Upper lobe of left lung (tissue), 6 donors: ENCODE measurements at regions not wholly inside any gene's neighbourhood (a gene's known extent, or its start where the extent isn't known, plus 50 kb on each side); places are given as distances from the start of the nearest gene placed in this dataset.

Experiments
- ATAC-seq, 2 donors: fragments of 200-7000 bp; cut with Tn5 transposase; one replicate each; pipeline ENCODE4 v1.9.1; 2022; ENCODE audit warnings: mild to moderate bottlenecking in 2 of 2, moderate library complexity in 2 of 2; ENCODE audit not compliant: low FRiP score in 2 of 2
- DNase-seq, 2 donors: peaks; one replicate each; pipeline ENCODE4 v3.0.0-alpha.2; 2019 to 2020
- H3K27ac ChIP-seq, 4 donors: fragments of 200-600 bp; sonication (generic); one replicate each; pipeline ENCODE4 v1.5.1; 2016 to 2019
- H3K27me3 ChIP-seq, 4 donors: fragments of 200-600 bp; sonication (generic); one replicate each; pipeline ENCODE4 v1.5.1; 2017 to 2019
- H3K36me3 ChIP-seq, 4 donors: fragments of 200-600 bp; sonication (generic); one replicate each; pipeline ENCODE4 v1.5.1; 2016 to 2019
- H3K4me1 ChIP-seq, 4 donors: fragments of 200-600 bp; sonication (generic); one replicate each; pipeline ENCODE4 v1.5.1; 2018 to 2019
- H3K4me3 ChIP-seq, 4 donors: fragments of 200-600 bp; sonication (generic); one replicate each; pipeline ENCODE4 v1.5.1; 2017 to 2019; ENCODE audit warnings: mild to moderate bottlenecking in 2 of 4, moderate library complexity in 1 of 4
- H3K9me3 ChIP-seq, 4 donors: fragments of 200-600 bp; sonication (generic); one replicate each; pipeline ENCODE4 v1.5.1; 2018 to 2019
- CTCF ChIP-seq, 6 experiments: fragments of 450-650 bp in 4 of 6; fragments of 200-600 bp in 2 of 6; sonication (generic) in 2 of 6; IDR thresholded peaks; one replicate each; pipeline ENCODE4 v1.5.1; 2016 to 2019; ENCODE audit warnings: antibody characterized with exemption in 6 of 6
- EP300 ChIP-seq, 4 donors: sonication (generic); formaldehyde crosslinking; IDR thresholded peaks; one replicate each; pipeline ENCODE4 v1.5.1; 2017; ENCODE audit warnings: antibody characterized with exemption in 4 of 4, control low read depth in 2 of 4
- POLR2A ChIP-seq, 4 donors: fragments of 450-650 bp; IDR thresholded peaks; one replicate each; pipeline ENCODE4 v1.5.1; 2016 to 2017; ENCODE audit warnings: antibody characterized with exemption in 4 of 4, mild to moderate bottlenecking in 2 of 4
- POLR2AphosphoS5 ChIP-seq, 2 donors: sonication (generic); formaldehyde crosslinking; IDR thresholded peaks; one replicate each; pipeline ENCODE4 v1.5.1; 2017; ENCODE audit warnings: antibody characterized with exemption in 2 of 2
- WGBS, 2 donors: methylation state at CpG; one replicate each; pipeline ENCODE4 v1.1.5; 2017 to 2018; 5-methylcytosine and 5-hydroxymethylcytosine counted together
- donor health status: DM: no; HTN: no; CAD: no; lungs with moderate emphysema.
- donor health status: DM: no; HTN: yes; CAD: no; lungs with severe emphysema.

GRCh38 chr7:145645135-145645515, 471.5 kb upstream of the CNTNAP2 start:
- Histone ChIP-seq H3K4me1 (no peaks in the 10 kb centered on the region), H3K27me3 (no peaks in the 10 kb centered on the region), H3K36me3 (no peaks in the 10 kb centered on the region), H3K4me3 (no peak overlapping the region), H3K9me3 (no peaks in the 10 kb centered on the region), H3K27ac (no peak overlapping the region)
- no peak for DNase-seq
- WGBS, 2 donors, result 83 to 91% methylated on average over 6 of the region's 6 CpGs
- TF ChIP-seq EP300 (IDR thresholded peaks at IDR 0.05) (no peak), POLR2A (IDR thresholded peaks at IDR 0.05) (no peak), POLR2AphosphoS5 (IDR thresholded peaks at IDR 0.05) (no peak), CTCF (IDR thresholded peaks at IDR 0.05) (no peak)
- ATAC-seq, result no peak

DNA sequence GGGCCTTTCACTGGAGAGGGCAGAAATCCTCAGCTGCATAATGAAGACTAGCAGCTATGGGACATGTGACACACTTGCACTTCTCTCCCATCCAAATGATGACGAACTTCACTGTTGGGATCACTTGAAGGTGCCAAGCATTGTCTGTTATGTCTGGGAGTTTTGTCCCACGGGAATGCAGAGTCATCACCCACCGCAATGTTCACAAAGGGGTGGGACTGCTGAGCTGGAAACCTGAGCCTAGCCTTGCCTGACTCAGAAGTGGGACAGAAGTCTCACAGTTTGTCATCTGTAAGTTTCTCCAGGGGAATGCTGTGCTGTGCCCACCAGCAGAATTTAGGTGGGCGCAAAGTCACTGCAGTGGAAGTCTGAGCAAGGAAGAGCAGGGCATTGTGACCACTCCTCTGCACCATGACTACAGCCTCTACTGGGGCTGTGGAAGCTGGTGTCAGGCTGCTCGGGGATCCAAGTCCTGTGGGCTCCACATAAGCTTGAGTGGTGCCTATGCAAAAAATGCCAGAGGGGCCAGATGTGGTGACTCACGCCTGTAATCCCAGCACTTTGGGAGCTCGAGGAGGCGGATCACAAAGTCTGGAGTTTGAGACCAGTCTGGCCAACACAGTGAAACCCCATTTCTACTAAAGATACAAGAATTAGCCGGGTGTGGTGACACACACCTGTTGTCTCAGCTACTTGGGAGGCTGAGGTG, 472.0 kb upstream of the CNTNAP2 start:
- Histone ChIP-seq H3K4me3 (no peak overlapping the region), H3K27me3 (no peaks in the 10 kb centered on the region), H3K9me3 (no peaks in the 10 kb centered on the region), H3K36me3 (no peaks in the 10 kb centered on the region), H3K4me1 (no peaks in the 10 kb centered on the region), H3K27ac (no peak overlapping the region)
- ATAC-seq (no peak), DNase-seq (no peak)
- 82 to 90% methylated on average over 7 to 9 of the region's 9 CpGs for WGBS, 2 donors
- no peak for TF ChIP-seq POLR2A (IDR thresholded peaks at IDR 0.05)
- no peak for TF ChIP-seq POLR2AphosphoS5 (IDR thresholded peaks at IDR 0.05)
- no peak for TF ChIP-seq CTCF (IDR thresholded peaks at IDR 0.05)
- TF ChIP-seq EP300 (IDR thresholded peaks at IDR 0.05), result no peak

GRCh38 chr7:145643981-145644380, 472.6 kb upstream of the CNTNAP2 start:
- H3K4me1 ChIP-seq, result no peaks in the 10 kb centered on the region
- no peaks in the 10 kb centered on the region for H3K9me3 ChIP-seq
- no peak for TF ChIP-seq EP300 (IDR thresholded peaks at IDR 0.05)
- no peak for TF ChIP-seq POLR2AphosphoS5 (IDR thresholded peaks at IDR 0.05)
- TF ChIP-seq POLR2A (IDR thresholded peaks at IDR 0.05), result no peak
- TF ChIP-seq CTCF (IDR thresholded peaks at IDR 0.05), result no peak
- no peak overlapping the region for H3K4me3 ChIP-seq
- no peak overlapping the region for H3K27ac ChIP-seq
- WGBS, 2 donors, result 57 to 70% methylated on average over 3 of the region's 3 CpGs
- H3K36me3 ChIP-seq, result no peaks in the 10 kb centered on the region
- DNase-seq, result no peak
- H3K27me3 ChIP-seq, result no peaks in the 10 kb centered on the region
- ATAC-seq, result no peak

DNA sequence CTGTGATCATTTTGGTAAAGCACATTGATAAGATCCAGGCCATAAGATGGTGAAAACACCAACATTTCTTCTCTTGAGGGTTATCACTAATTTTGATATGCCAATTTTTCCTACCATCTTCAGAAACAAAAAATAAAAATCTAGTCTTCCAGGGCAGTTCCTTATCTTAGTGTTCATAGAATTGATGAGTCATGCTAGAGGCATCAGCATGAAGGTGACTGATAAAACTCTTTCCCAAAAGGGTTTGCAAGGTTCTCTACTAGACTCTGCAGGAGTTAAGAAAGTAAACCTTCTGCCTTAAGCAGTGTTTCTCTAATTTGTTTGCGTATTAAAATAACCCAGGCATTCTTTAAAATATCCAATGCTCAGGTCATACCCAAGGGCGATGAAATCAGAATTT, 483.1 kb upstream of the CNTNAP2 start:
- Histone ChIP-seq H3K9me3 (no peaks in the 10 kb centered on the region), H3K27me3 (no peaks in the 10 kb centered on the region), H3K4me1 (no peaks in the 10 kb centered on the region), H3K27ac (no peak overlapping the region), H3K4me3 (no peak overlapping the region), H3K36me3 (no peaks in the 10 kb centered on the region)
- ATAC-seq (no peak), DNase-seq (no peak)
- 35 to 69% methylated on average over 2 of the region's 2 CpGs for WGBS, 2 donors
- TF ChIP-seq EP300 (IDR thresholded peaks at IDR 0.05), result no peak
- no peak for TF ChIP-seq POLR2A (IDR thresholded peaks at IDR 0.05)
- TF ChIP-seq POLR2AphosphoS5 (IDR thresholded peaks at IDR 0.05), result no peak
- TF ChIP-seq CTCF (IDR thresholded peaks at IDR 0.05), result no peak

GRCh38 chr7:145624618-145625017, 492.0 kb upstream of the CNTNAP2 start:
- Histone ChIP-seq H3K27ac (no peak overlapping the region), H3K4me1 (no peaks in the 10 kb centered on the region), H3K9me3 (no peaks in the 10 kb centered on the region), H3K27me3 (no peaks in the 10 kb centered on the region), H3K4me3 (no peak overlapping the region), H3K36me3 (no peaks in the 10 kb centered on the region)
- DNase-seq (no peak), ATAC-seq (no peak)
- TF ChIP-seq CTCF (IDR thresholded peaks at IDR 0.05) (no peak), POLR2A (IDR thresholded peaks at IDR 0.05) (no peak), POLR2AphosphoS5 (IDR thresholded peaks at IDR 0.05) (no peak), EP300 (IDR thresholded peaks at IDR 0.05) (no peak)
- 68 to 93% methylated on average over 1 of the region's 1 CpG for WGBS, 2 donors
